Fibroblast of the conjunctiva (primary cell): ENCODE measurements at regions not wholly inside any gene's neighbourhood (a gene's known extent, or its start where the extent isn't known, plus 50 kb on each side); places are given as distances from the start of the nearest gene placed in this dataset.
A peak's percentile ranks its signal among the peaks of the same experiment; 100 is the strongest.
"Not testable (repeated sequence)": the region's sequence is repeated elsewhere in the genome, so short reads cannot be mapped to it uniquely, and the experiment has no call there.

Experiments
- DNase-seq: peaks from one replicate; pipeline ENCODE4 v3.0.0-alpha.2; 2010; ENCODE audit warnings: low read depth

DNA sequence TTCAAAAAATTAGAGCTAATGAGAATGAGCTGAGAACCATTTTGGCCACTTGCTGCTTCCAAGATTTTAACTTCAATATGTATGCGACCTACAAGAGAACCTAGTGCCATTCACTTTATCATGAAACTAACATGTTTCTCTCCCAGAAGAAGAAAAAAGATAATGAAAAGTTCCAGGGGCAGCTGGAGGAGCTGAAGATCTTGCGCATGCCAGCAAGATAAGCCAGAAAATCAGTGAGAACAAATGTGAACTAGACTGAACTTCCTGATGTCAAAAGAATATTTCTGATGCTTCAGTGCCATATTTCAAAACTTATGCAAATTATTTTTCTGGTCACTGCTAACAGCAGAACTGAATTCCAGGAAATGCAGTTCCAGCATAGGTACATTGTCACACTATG lies 1265.1 kb downstream of the BRINP3 start:
- DNase-seq: no peak

DNA sequence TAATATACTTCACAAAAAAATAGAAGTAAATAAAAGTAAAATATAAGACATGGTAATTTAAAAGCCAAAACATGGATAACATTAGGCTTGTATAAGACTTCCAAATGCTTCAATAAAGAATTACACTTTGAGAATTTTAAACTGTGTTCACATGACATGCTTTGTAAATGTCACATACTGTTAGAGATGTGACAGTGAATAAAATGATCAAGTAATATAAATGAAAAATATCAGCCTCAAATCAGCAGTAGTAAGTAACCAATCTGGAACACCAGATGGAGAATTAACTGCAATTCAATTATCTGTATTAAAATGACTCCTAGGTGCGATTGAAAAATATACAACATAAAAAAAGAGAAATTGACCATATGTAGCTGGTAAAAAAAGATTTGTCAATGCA lies 1260.8 kb downstream of the BRINP3 start:
- DNase-seq: no peak

DNA sequence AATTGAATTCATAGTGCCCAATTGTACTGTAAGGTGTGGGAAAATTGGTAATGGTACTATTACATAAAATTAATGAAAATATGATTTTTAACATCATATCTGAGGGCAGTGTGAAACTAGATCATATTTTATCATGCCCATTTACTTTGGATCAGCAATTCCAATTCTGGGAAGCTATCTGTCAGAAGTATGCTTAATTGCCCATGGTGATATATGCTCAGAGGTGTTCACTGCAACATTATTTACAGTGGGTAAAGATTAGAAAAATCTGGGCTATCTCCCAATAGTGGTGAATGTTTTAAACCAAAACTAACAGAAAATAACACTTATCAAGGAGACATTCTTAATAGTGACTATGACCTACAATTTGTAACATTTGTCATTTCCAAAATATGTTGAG lies 1260.0 kb downstream of the BRINP3 start:
- no peak for DNase-seq

DNA sequence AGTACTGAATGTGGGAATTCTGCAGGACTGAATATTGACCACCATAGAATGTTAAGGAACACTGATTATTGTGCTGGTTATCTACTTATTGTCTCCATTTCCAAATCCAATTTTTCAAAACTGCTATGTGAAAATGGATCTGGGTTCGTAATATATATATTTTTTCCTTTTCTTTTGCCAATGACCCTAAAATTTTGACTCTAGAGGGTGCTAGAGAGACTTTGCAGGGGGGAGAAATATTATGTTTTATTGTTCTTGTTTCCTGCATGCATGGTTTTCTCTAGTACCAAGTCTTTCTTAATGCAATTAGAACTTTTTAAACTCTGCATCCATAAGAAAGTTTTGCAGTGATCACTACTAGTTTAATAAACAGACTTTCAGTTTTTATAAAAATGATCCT lies 1256.9 kb downstream of the BRINP3 start:
- DNase-seq: no peak

DNA sequence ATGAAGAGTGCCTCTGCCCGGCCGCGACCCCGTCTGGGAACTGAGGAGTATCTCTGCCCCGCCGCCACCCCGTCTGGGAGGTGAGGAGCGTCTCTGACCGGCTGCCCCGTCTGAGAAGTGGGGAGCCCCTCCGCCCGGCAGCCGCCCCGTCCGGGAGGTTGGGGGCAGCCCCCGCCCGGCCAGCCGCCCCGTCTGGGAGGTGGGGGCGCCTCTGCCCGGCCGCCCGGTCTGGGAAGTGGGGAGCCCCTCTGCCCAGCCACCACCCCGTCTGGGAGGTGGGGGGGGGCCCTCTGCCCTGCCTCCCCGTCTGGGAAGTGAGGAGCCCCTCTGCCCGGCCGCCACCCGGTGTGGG lies 1251.9 kb downstream of the BRINP3 start:
- not testable (repeated sequence) for DNase-seq

DNA sequence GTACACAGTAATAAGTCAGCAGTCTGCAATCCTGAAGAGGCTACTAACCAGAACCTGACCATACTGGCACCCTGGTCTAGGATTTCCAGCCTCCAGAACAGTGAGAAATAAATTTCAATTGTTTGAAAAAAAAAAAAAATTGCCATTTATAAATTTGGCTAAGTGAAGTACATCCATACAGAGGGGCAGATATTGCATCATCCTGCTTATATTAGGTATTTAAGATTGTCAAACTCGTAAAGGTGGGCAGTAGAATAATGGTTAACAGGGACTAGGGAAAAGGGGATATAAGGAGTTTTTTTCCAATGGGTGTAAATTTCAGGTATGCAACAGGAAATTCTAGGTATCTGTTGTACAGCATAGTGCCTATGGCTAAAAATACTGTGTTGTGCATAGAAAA lies 1250.9 kb downstream of the BRINP3 start:
- DNase-seq: no peak

DNA sequence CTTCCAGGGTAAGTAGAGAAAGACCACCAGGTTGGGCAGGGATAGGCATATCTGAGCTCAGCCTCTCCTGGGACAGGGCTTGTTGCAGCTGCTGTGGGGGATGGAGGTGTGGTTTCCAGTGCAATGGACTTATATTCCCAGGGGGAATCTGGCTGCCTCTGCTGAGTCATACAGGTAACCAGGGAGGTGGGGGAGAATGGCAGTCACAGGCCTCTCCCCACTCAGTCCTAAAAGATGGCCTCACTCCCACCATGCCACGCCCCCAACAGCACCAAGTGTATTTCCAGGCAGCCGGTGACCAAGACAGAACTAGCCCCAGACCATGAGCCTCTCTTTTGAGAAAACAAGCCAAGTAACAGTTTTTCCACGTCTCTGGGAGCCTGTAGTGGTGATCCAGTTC lies 1240.7 kb downstream of the BRINP3 start:
- DNase-seq: no peak

DNA sequence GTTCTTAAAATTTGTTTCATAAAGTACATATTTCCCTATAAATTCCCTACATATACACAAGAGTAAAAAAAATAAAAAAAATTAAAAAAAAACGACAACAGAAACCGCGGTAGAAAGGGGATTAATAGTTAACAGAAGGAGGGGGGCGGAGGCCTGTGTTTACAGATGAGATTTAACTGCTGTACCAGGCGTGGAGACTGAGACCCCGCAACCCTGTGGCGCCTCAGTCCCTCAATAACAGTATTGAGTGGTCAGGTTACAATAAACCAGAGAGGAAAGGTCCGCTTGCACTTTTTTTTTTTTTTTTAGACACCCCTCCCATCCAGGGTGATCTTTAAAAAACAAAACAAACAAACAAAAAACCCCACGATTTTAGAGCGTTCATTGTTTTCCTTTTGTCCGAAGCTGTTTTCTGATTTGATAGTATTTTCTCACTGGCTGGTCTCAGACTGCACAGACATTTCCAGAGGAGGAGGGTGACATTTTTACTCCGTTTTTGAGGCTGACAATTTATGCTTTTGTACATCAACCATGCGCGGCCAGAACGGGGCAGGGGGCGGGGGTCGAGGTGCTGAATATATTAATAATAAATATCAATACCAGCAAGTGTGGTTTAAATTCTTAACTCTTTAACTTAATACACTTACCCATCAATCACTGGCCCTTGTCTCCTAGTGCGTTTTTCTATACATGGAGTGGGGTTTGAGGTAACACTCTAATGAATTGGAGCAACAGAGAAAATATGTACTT lies 1223.9 kb downstream of the BRINP3 start:
- DNase-seq: no peak

DNA sequence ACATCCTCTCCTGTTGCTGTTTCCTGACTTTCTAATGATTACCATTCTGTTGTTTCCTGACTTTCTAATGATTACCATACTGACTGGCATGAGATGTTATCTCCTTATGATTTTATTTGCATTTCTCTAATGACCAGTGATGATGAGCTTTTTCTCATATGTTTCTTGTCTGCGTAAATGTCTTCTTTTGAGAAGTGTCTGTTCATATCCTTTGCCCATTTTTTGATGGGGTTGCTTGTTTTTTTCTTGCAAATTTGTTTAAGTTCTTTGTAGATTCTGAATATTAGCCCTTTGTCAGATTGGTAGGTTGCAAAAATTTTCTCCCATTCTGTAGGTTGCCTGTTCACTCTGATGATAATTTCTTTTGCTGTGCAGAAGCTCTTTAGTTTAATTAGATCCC lies 1216.5 kb downstream of the BRINP3 start:
- DNase-seq: not testable (repeated sequence)

DNA sequence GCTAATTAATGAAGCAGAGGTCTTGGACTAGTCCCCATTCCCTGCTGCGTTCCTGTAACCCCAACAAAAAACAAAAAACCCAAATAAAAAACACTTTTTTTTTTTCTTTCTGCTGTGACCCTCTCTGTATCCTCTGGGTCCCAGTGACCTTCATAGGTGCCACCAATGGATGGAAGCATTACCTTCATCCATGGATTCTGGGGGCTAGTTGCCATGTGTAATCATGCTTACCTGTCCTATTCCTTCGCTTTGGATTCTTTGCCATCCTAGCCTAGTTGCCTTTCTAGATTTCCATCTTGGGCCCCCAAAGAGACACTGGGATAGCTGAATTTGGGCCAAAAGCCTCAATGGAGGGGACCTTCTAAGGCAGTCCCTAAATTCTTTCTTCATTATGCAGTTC lies 1208.7 kb downstream of the BRINP3 start:
- peak; percentile 0 for DNase-seq

DNA sequence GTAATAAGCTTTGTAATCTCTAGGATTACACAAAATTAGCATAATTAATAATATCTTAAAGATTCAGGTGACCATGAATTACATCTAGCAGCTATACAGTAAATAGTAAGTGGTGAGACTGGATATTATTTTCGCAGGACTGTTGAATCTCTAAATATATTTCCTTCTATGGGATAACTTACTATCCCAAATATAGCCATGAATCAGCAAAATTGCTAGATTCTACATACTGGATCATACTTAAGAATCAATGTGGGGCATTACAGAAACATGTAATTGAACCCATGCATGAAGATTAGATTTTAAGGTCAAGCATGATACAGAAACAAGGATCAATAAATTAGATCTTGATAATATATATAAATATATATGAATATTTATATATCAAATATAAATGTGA lies 1203.4 kb downstream of the BRINP3 start:
- DNase-seq: no peak

DNA sequence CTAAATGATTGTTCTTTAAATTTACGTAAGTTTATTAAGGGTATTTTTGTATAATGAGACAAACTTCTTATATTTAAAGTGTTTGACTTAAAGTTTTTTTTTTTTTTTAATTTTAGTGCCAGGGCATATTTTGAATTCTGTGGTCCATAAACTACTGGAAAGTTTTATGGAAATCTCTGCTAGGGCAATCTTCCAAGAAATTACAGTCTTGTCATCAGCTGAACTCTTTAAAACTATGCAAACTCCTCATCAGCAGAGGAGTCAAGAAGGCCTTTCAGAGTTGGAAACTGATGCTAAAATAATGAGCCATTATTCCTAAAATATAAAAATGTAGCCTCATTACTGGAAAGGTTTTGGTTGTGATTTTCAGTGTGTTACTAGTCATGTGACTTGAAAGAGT lies 1201.9 kb downstream of the BRINP3 start:
- DNase-seq: no peak

DNA sequence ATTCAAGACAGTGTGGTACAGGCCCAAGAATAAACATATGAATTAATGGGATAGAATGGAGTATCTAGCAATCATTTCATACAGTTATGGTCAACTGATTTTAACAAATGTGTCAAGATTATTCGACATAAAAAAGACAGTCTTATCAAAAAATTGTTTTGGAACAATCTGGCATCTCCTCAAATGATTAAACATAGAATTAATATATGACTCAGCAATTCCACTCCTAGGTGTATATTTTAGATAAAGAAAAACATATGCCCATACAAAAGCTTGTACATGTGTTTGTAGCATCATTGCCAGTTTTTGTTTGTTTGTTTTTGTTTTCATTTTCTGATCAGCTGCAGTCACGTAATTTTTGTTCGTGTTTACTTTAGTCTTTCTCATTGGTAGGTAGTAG lies 1188.3 kb downstream of the BRINP3 start:
- no peak for DNase-seq

DNA sequence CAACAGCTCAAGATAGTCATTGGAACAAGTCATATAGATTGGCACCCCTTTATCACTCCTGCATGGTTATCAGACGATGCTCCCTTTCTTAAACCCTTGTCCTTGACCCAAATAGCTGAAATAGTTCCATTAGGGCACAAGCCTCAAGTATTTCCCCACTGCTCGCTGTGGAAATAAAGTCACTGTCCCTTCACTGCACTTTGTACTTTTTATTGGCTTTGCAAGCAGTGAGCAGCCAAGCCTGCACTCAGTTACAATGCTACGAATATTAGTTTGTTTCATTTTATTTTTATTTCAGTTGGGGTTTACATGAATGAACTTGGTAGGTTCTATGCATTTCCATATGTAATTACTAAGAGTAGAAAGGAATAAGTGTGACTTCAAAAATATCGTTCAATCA lies 1176.4 kb downstream of the BRINP3 start:
- DNase-seq: no peak

DNA sequence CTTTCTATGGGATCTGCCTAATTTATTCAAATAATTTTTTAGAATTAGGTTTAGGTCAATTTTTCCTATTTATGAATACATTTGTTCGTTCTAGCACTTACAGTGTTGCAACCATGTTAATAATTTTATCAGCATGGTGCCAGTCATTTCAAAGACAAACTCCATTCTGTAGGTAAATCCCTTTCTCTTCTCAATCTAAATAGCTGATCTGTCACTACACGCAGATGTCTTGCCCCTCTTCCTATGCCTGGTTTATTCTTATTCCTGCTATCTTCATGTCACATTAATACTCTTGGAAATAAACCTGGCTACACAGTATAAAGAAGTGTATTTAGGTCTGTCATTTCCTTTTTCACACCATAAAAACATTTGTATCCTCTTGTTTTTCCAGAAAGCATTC lies 1172.4 kb downstream of the BRINP3 start:
- DNase-seq: no peak

DNA sequence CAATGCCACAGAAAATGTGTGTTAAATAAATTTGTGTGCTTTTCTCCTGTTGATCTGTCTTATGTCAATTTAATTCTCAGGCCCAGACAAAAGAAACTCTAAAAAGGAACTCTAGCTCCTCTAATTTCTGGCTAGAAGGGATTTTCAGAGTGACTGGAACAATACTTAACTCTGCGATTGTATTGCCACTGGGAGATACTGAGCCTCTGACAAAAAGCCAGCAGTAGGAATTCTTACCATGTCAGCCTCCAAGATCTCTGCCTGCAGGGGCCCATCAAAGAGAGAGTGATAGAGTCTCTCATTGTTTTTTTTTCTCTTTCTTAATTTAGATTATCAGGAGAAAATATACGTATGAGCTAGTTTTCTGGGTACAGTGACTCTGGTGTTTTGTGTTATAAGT lies 1165.7 kb downstream of the BRINP3 start:
- no peak for DNase-seq

DNA sequence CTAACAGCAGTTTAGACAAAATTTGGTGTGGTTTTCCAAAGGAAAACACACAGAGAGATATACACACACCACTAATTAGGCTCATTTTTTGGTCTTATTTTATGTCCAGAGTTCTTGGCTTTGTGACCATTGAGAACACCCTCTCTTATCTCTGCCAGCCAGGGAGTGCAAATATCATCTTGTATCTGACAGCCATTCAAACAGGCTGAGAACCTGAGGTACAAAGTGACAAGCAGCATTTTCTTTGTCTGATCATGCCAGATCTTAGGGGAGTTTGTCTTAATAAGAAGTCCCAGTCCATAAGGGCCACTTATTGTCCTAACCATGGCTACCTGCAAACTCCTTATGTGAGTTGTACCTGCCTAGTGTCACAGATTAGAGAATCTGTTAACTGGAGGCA lies 1165.2 kb downstream of the BRINP3 start:
- no peak for DNase-seq

DNA sequence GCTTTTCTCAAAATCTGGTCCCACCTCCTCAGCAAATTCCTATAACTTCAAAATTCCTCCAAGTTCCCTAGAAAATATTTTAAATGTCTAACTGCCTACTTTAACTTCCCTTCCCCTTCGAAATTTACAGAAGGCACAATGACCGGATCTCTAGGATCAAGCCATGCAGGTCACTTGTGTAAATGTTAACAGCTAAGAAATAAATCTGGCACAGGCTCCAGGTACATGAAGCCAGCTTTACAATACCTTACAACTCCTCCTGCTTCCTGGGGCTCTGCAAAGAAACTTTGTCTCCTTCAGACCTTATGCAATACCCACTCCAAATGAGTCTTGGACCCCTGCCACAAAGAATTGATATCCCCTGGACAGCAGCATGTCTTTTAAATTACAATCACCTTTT lies 1164.2 kb downstream of the BRINP3 start:
- no peak for DNase-seq

DNA sequence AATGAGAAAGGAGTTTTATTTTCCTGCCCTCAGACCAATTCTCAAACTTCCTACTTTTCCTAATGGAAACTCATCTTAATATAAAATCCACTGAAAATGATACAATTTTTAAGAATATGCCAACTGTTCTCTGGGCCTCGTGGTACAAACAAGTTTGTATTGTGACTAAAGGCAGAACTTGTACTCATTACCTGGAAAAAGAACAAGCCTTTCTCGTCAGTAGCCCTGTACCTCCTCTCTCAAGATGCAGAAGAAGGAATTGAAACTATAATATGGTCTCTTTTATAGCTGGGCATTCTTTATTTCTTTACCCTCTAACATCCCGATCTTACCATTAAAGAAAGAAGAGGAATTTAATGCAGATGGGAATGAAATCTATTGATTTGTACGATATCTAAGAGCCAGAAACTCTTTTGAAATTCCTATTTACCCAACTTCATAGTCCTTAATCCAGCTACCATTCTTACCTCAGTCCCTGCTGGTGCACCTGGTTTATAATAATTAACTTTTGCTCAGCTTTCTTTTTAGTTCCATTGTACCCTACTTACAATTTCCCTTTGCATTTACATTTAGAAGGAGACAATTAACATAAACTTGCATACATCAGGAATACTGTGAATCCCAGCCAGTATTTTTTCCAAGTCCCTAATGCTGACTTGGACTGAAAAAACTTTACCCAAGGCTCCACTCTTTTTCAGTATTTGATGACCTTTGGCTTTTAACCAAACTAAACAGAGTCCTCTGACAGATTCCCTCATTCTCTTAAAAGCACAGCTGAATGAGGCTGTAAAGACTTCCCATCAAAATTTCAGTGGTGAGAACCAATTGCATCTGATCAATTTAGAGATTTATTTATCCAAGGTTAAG lies 1162.4 kb downstream of the BRINP3 start:
- DNase-seq: no peak

DNA sequence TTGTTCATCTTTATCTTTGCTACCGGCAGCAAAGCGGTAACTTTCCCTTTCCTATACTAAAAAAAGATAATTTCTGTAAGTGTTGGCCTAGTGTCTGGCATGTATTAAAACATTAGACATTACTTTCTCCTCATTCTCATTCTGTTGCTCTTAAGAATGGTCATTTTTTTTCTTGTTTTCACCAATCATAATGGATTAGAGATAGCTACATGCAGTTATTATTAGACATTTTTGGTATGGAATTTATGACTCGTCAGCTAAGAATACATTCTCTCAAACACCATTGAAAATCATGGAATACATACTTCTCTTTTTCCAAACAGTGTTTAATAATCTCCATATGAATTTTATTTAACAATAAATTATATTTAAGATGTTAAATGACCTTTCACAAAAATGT lies 1154.6 kb downstream of the BRINP3 start:
- no peak for DNase-seq

DNA sequence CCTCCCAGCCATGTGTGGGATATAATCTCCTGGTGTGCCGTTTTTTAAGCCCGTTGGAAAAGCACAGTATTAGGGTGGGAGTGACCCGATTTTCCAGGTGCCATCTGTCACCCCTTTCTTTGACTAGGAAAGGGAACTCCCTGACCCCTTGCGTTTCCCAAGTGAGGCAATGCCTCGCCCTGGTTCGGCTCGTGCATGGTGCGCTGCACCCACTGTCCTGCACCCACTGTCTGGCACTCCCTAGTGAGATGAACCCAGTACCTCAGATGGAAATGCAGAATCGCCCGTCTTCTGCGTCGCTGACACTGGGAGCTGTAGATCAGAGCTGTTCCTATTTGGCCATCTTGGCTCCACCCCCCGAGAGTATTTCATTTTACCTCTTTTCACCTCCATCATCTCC lies 1146.6 kb downstream of the BRINP3 start:
- DNase-seq: not testable (repeated sequence)

DNA sequence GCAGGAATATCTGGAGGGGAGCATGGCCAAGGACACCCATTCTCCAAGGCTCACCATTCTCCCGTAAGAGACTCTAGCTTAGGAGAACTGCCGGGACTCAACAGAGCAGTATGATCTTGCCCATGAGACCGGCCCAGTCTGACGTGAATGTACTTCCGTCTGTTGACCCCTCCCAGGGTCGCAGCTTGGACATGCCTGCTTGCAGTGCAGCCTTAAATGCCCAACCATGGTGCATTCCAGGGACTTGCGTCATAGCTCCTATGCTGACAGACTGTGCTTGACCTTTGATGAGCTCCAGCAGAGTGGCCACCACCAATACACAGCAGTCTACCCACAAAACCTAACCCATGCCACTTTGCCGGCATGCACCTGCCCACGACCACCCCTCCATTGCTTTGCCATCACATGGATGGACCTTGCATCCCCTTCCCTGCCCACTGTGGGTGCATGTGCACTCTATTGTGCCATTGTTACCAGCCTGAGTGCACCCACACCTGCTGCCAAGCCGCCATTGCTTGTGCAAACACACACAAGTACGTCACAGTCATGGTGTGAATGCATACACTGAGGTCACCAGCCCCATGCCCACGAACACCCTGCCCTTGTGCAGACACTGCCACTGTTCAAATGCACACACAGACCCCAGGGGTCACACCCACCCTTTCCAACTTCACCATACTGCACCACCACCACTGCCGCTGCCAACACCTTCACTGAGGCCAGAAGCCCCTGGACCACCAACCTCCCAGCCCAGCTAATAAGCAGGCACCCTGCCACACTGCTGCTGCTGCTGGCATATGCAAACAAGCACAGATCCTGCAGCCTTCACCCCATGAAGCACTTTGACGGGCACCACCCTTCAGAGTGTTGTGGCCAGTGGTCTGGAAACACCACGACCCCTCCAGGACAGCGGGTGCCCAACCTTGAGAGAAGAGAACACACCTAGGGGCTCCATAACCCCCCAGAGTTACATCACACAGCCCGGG lies 1141.3 kb downstream of the BRINP3 start:
- DNase-seq: no peak
